RWPE2 (cell line): ENCODE measurements at regions not wholly inside any gene's neighbourhood (a gene's known extent, or its start where the extent isn't known, plus 50 kb on each side); places are given as distances from the start of the nearest gene placed in this dataset.

Source experiments
- ATAC-seq: fragments of 200-7000 bp; cut with Tn5 transposase; 3 replicates; pipeline ENCODE4 v1.9.1; 2021; ENCODE audit warnings: low read depth
- DNase-seq: peaks from one replicate; pipeline ENCODE4 v3.0.0-alpha.2; 2020; ENCODE audit warnings: low spot score
- H3K27ac ChIP-seq: fragments of 450-650 bp; 2 replicates; pipeline ENCODE4 v1.5.1; 2017; ENCODE audit warnings: mild to moderate bottlenecking; ENCODE audit not compliant: poor library complexity, severe bottlenecking
- H3K27me3 ChIP-seq: fragments of 250-450 bp; sonication (Bioruptor Pico); 2 replicates; pipeline ENCODE4 v1.5.1; 2021; ENCODE audit warnings: mild to moderate bottlenecking, moderate library complexity; ENCODE audit not compliant: insufficient read depth, poor library complexity, severe bottlenecking
- H3K36me3 ChIP-seq: fragments of 250-450 bp; sonication (Bioruptor Pico); 2 replicates; pipeline ENCODE4 v1.5.1; 2020; ENCODE audit warnings: low read depth, mild to moderate bottlenecking, moderate library complexity
- H3K4me1 ChIP-seq: fragments of 250-450 bp; sonication (Bioruptor Pico); 2 replicates; pipeline ENCODE4 v1.5.1; 2021; ENCODE audit warnings: mild to moderate bottlenecking, moderate library complexity; ENCODE audit not compliant: insufficient read depth, poor library complexity, severe bottlenecking
- H3K4me3 ChIP-seq: fragments of 250-450 bp; sonication (Bioruptor Pico); 2 replicates; pipeline ENCODE4 v1.5.1; 2021; ENCODE audit warnings: mild to moderate bottlenecking, moderate library complexity; ENCODE audit not compliant: severe bottlenecking
- H3K9me3 ChIP-seq: fragments of 250-450 bp; sonication (Bioruptor Pico); 2 replicates; pipeline ENCODE4 v1.5.1; 2021; ENCODE audit warnings: mild to moderate bottlenecking, moderate library complexity; ENCODE audit not compliant: severe bottlenecking
- TF ChIP-seq, protein P1 (sequence below): fragments of 450-650 bp; IDR thresholded peaks from one replicate; pipeline ENCODE4 v1.5.1; 2017; ENCODE audit warnings: mild to moderate bottlenecking, moderate library complexity; ENCODE audit not compliant: poor library complexity, severe bottlenecking

DNA sequence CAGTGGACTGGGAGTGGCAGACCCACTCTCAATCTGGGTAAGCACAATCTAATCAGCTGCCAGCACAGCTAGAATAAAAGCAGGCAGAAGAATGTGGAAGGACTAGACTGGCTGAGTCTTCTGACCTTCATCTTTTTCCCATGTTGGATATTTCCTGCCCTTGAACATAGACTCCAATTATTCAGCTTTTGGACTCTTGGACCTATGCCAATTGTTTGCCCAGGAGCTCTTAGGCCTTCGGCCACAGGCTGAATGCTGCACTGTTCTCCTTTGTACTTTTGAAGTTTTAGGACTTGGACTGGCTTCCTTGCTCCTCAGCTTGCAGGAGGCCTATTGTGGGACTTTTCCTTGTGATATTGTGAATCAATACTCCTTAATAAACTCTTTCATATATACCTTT lies 477.7 kb upstream of the ZNF385D start:
- no peak overlapping the region for H3K27ac ChIP-seq
- TF ChIP-seq, protein P1, sequence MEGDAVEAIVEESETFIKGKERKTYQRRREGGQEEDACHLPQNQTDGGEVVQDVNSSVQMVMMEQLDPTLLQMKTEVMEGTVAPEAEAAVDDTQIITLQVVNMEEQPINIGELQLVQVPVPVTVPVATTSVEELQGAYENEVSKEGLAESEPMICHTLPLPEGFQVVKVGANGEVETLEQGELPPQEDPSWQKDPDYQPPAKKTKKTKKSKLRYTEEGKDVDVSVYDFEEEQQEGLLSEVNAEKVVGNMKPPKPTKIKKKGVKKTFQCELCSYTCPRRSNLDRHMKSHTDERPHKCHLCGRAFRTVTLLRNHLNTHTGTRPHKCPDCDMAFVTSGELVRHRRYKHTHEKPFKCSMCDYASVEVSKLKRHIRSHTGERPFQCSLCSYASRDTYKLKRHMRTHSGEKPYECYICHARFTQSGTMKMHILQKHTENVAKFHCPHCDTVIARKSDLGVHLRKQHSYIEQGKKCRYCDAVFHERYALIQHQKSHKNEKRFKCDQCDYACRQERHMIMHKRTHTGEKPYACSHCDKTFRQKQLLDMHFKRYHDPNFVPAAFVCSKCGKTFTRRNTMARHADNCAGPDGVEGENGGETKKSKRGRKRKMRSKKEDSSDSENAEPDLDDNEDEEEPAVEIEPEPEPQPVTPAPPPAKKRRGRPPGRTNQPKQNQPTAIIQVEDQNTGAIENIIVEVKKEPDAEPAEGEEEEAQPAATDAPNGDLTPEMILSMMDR: no peak
- ATAC-seq (no peak), DNase-seq (no peak)
- H3K27me3 ChIP-seq: no peaks in the 10 kb centered on the region
- no peaks in the 10 kb centered on the region for H3K4me1 ChIP-seq
- no peak overlapping the region for H3K4me3 ChIP-seq
- H3K9me3 ChIP-seq: no peaks in the 10 kb centered on the region
- no peaks in the 10 kb centered on the region for H3K36me3 ChIP-seq

DNA sequence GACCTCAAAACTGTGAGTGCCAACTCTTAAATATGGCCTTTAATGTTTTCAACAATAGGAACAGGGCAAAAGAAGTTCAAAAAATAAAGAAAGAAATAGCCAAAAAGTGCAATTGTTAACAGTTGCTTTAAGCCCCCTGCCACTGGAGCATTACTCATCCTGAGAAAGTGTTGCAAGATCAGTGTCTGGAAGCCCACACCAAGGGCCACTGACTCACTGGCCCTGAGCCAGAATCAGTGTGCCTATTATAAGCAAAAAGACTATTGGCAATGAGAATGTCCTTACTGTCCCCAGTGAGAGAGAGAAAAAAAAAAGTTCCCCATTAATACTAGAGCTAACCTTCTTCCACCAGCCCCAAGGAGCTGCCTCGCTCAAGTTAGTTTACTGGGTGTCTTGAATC lies 480.1 kb upstream of the ZNF385D start:
- Histone ChIP-seq H3K4me1 (no peaks in the 10 kb centered on the region), H3K4me3 (no peak overlapping the region), H3K27ac (no peak overlapping the region), H3K9me3 (no peaks in the 10 kb centered on the region), H3K36me3 (no peaks in the 10 kb centered on the region), H3K27me3 (no peaks in the 10 kb centered on the region)
- no peak for DNase-seq
- TF ChIP-seq, protein P1: no peak
- ATAC-seq: no peak

DNA sequence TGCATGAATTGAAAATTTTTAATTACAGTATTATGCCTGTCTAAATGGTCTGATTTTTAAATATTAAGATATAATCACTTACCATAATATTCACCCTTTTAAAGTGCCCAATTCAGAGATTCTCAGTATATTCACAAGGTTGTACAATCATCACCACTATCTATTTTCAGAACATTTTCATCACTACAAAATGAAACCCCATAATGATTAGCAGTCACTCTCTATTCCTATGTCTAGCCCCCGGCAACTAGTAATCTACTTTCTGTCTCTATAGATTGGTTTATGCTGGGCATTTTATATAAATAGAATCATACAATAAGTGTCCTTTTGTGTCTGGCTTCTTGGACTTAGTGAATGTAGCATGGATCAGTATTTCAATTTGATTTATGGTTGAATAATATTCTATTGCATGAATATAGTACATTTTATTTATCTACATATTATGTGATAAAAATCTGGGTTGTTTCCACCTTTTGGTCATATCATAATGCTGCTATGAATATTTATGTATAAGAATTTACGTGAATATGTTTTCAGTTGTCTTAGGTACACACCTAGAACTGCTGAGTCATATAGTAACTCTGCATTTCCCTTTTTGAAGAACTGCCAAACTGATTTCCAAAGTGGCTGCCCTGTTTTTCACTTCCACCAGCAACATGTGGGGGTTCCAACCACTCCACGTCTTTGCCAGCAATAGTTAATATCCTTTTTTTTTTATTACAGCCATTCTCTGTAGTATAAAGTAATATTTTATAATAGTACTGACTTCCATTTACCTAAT lies 485.7 kb upstream of the ZNF385D start:
- ATAC-seq (no peak), DNase-seq (no peak)
- no peaks in the 10 kb centered on the region for H3K9me3 ChIP-seq
- H3K27ac ChIP-seq: no peak overlapping the region
- H3K27me3 ChIP-seq: no peaks in the 10 kb centered on the region
- H3K4me1 ChIP-seq: peaks cover 7% of the 10 kb centered on the region
- H3K36me3 ChIP-seq: no peaks in the 10 kb centered on the region
- no peak overlapping the region for H3K4me3 ChIP-seq
- TF ChIP-seq, protein P1: no peak

DNA sequence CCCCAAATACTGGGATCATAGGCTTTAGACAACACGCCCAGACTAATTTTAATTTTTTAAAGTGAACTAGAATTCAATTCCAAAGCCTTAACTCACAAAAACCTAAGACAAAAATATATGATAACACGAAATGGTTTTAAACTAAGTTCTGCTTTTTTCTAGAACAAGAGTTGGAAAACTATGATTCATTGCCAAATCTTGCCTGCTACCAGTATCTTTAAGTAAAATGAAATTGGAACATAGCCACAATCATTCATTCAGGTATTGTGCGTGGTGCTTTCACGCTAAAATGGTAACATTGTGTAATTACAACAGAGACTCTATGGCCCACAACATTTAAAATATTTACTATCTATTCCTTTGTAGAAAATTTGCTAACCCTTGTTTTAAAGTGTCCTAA lies 488.0 kb upstream of the ZNF385D start:
- no peak overlapping the region for H3K27ac ChIP-seq
- no peaks in the 10 kb centered on the region for H3K27me3 ChIP-seq
- H3K4me3 ChIP-seq: no peak overlapping the region
- DNase-seq: no peak
- no peak for ATAC-seq
- H3K36me3 ChIP-seq: no peaks in the 10 kb centered on the region
- no peaks in the 10 kb centered on the region for H3K9me3 ChIP-seq
- TF ChIP-seq, protein P1: no peak
- peaks cover 7% of the 10 kb centered on the region for H3K4me1 ChIP-seq

DNA sequence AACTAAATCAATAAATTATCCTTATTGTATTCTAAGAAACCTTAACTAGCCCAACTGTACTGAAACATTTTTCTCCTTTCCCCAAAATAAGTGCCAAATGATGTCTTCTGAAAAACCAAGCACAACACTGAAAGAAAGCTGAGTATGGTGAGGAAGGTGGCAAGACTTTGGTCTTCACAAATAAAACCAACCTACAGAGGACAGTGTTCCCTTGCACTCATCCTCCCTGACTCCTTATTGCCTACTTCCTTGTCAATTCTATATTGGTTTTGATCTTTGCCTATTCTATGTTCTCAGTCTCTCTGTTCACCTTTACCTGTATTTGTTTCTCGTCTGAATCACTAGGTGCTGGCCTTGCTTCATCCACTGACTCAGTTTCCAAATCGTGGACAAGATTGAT lies 490.1 kb upstream of the ZNF385D start:
- no peak overlapping the region for H3K4me3 ChIP-seq
- ATAC-seq: no peak
- no peaks in the 10 kb centered on the region for H3K36me3 ChIP-seq
- peaks cover 21% of the 10 kb centered on the region for H3K4me1 ChIP-seq
- no peak for DNase-seq
- no peak overlapping the region for H3K27ac ChIP-seq
- no peaks in the 10 kb centered on the region for H3K9me3 ChIP-seq
- TF ChIP-seq, protein P1: no peak
- no peaks in the 10 kb centered on the region for H3K27me3 ChIP-seq
